ENCODE measurements at regions not wholly inside any gene's neighbourhood (a gene's known extent, or its start where the extent isn't known, plus 50 kb on each side); places are given as distances from the start of the nearest gene placed in this dataset.

GRCh38 chr6:2434912-2435311, 189.5 kb upstream of the GMDS start:
- intact Hi-C loops (cut with DNase I): no loop called here
- Histone ChIP-seq H3K4me1 (ENCODE audit: insufficient read depth) (no peaks in the 10 kb centered on the region), H3K27me3 (no peaks in the 10 kb centered on the region), H3K27ac (no peak overlapping the region), H3K36me3 (no peaks in the 10 kb centered on the region), H3K4me3 (no peak overlapping the region), H3K9me3 (no peaks in the 10 kb centered on the region)
- TF ChIP-seq POLR2A (IDR thresholded peaks at IDR 0.05) (no peak), EP300 (IDR thresholded peaks at IDR 0.05) (no peak), CTCF (IDR thresholded peaks at IDR 0.05) (no peak)
- 31 to 47% (median 32%) methylated on average over 6 of the region's 6 CpGs for WGBS, 3 donors
- DNase-seq: no peak

- no peak for DNase-seq
- H3K27ac ChIP-seq: no peak overlapping the region
- H3K27me3 ChIP-seq: no peaks in the 10 kb centered on the region
- intact Hi-C loops (cut with DNase I): no loop called here
- H3K4me1 ChIP-seq (ENCODE audit: insufficient read depth): no peaks in the 10 kb centered on the region
- 95 to 96% (median 95%) methylated on average over 6 of the region's 6 CpGs for WGBS, 3 donors
- H3K4me3 ChIP-seq: no peak overlapping the region
- TF ChIP-seq CTCF (IDR thresholded peaks at IDR 0.05) (no peak), POLR2A (IDR thresholded peaks at IDR 0.05) (no peak), EP300 (IDR thresholded peaks at IDR 0.05) (no peak)
- H3K9me3 ChIP-seq: no peaks in the 10 kb centered on the region
- H3K36me3 ChIP-seq: no peaks in the 10 kb centered on the region
Observed at GRCh38 chr6:2434116-2434515, 188.7 kb upstream of the GMDS start.

DNA sequence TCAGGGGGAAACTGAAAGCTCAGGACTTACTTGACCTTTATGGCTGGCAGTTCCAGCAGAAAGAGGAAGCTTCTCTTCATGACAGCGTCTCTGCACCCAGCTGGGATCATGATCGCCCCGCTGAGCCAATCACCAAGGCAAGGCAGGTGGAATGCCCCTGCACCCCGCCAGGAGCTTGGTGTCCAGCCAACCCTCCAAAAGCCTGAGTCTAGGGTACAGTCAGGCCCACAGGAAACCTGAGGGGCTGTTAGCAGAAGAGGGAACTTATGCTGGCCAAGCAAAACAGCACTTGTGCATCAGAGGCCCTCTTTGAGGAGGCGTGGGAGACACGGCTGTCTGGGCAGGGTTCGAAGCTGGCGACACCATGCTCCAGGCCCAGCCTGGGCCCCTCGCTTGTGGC, 188.3 kb upstream of the GMDS start:
- Histone ChIP-seq H3K4me1 (ENCODE audit: insufficient read depth) (no peaks in the 10 kb centered on the region), H3K9me3 (no peaks in the 10 kb centered on the region), H3K4me3 (no peak overlapping the region), H3K36me3 (no peaks in the 10 kb centered on the region), H3K27me3 (no peaks in the 10 kb centered on the region), H3K27ac (no peak overlapping the region)
- intact Hi-C loops (cut with DNase I): no loop called here
- TF ChIP-seq EP300 (IDR thresholded peaks at IDR 0.05) (no peak), CTCF (IDR thresholded peaks at IDR 0.05) (no peak), POLR2A (IDR thresholded peaks at IDR 0.05) (no peak)
- WGBS, 3 donors: 94 to 98% (median 96%) methylated on average over 9 of the region's 9 CpGs
- no peak for DNase-seq

DNA sequence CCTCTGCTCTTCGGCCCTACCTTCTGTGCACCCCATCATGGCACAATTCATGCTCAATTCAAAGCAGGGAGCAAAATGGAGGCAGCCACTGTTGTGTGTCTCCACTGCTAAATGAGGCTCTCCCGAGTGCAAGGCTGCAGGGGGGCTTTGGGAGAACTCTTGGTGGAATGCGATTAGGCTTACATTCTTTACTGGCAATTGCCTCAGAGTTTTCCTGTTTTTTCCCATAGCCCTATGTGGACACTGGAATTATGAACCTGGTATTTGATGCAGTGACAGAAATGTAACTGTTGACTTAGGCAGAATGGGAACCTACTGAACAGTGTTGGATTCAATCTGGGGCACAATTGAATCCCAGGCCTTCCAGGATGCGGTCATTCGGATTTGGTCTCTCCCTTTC, 187.9 kb upstream of the GMDS start:
- Histone ChIP-seq H3K4me1 (ENCODE audit: insufficient read depth) (no peaks in the 10 kb centered on the region), H3K27me3 (no peaks in the 10 kb centered on the region), H3K9me3 (no peaks in the 10 kb centered on the region), H3K27ac (no peak overlapping the region), H3K4me3 (no peak overlapping the region), H3K36me3 (no peaks in the 10 kb centered on the region)
- intact Hi-C loops (cut with DNase I): no loop called here
- no peak for TF ChIP-seq POLR2A (IDR thresholded peaks at IDR 0.05)
- no peak for TF ChIP-seq CTCF (IDR thresholded peaks at IDR 0.05)
- TF ChIP-seq EP300 (IDR thresholded peaks at IDR 0.05): no peak
- DNase-seq: no peak
- WGBS, 3 donors: 91 to 95% (median 94%) methylated on average over 5 of the region's 5 CpGs

GRCh38 chr6:2432292-2432691, 186.9 kb upstream of the GMDS start:
- Histone ChIP-seq H3K4me1 (ENCODE audit: insufficient read depth) (no peaks in the 10 kb centered on the region), H3K9me3 (no peaks in the 10 kb centered on the region), H3K36me3 (no peaks in the 10 kb centered on the region), H3K27ac (no peak overlapping the region), H3K27me3 (no peaks in the 10 kb centered on the region), H3K4me3 (no peak overlapping the region)
- 75 to 86% (median 83%) methylated on average over 5 of the region's 5 CpGs for WGBS, 3 donors
- intact Hi-C loops (cut with DNase I): no loop called here
- TF ChIP-seq EP300 (IDR thresholded peaks at IDR 0.05): no peak
- TF ChIP-seq CTCF (IDR thresholded peaks at IDR 0.05): no peak
- no peak for TF ChIP-seq POLR2A (IDR thresholded peaks at IDR 0.05)
- no peak for DNase-seq
